Caco-2 (cell line): ENCODE measurements at regions not wholly inside any gene's neighbourhood (a gene's known extent, or its start where the extent isn't known, plus 50 kb on each side); places are given as distances from the start of the nearest gene placed in this dataset.

Experiments used
- BruUV-seq: library from RNA; stranded (reverse); fragments of 400-500 nt; replicated peaks from 2 replicates; lab custom pipeline; 2021; lab: Mats Ljungman, UMichigan
- CTCF ChIA-PET: fragments of 300-600 bp; sonication (Branson Sonifier 250); formaldehyde crosslinking; loops from one replicate; lab custom pipeline; 2022; ENCODE audit warnings: antibody characterized with exemption; lab: Charles Lee
- POLR2A ChIA-PET: fragments of 300-600 bp; sonication (Branson Sonifier 250); formaldehyde crosslinking; loops from one replicate; lab custom pipeline; 2022; ENCODE audit warnings: antibody characterized with exemption; lab: Charles Lee
- DNase-seq, 2 experiments: peaks; one replicate each; pipeline versions ENCODE4 v3.0.0 to v3.0.0-alpha.2; 2020 to 2022
- H3K27me3 ChIP-seq: replicated peaks from 2 replicates; pipeline ENCODE4 v1.6.0; 2011; ENCODE audit warnings: low read length; ENCODE audit not compliant: control insufficient read depth, insufficient read depth
- H3K36me3 ChIP-seq: 2 replicates; pipeline ENCODE4 v1.5.1; 2011; ENCODE audit warnings: low read length; ENCODE audit not compliant: control insufficient read depth, insufficient read depth
- H3K4me1 ChIP-seq: fragments of 250-450 bp; sonication (Bioruptor Pico); 2 replicates; pipeline ENCODE4 v1.5.1; 2020; ENCODE audit warnings: mild to moderate bottlenecking
- H3K4me3 ChIP-seq: 2 replicates; pipeline ENCODE4 v1.5.1; 2011; ENCODE audit warnings: low read depth, mild to moderate bottlenecking, control low read depth, low read length
- H3K9me3 ChIP-seq: fragments of 250-450 bp; sonication (Bioruptor Pico); 2 replicates; pipeline ENCODE4 v1.5.1; 2020; ENCODE audit warnings: mild to moderate bottlenecking, moderate library complexity
- H3K27ac Mint-ChIP-seq: one replicate; pipeline ENCODE4 v1.8.0; 2022; ENCODE audit warnings: mixed read lengths; ENCODE audit not compliant: unreplicated experiment
- H3K27me3 Mint-ChIP-seq: one replicate; pipeline ENCODE4 v1.8.0; 2022; ENCODE audit warnings: mixed read lengths; ENCODE audit not compliant: insufficient read depth, unreplicated experiment
- H3K36me3 Mint-ChIP-seq: one replicate; pipeline ENCODE4 v1.8.0; 2022; ENCODE audit warnings: mild to moderate bottlenecking, mixed read lengths; ENCODE audit not compliant: insufficient read depth, unreplicated experiment
- H3K4me1 Mint-ChIP-seq: one replicate; pipeline ENCODE4 v1.8.0; 2022; ENCODE audit warnings: low read depth, mixed read lengths; ENCODE audit not compliant: unreplicated experiment
- H3K4me3 Mint-ChIP-seq: one replicate; pipeline ENCODE4 v1.8.0; 2022; ENCODE audit warnings: mild to moderate bottlenecking, moderate library complexity, mixed read lengths; ENCODE audit not compliant: unreplicated experiment
- H3K9me3 Mint-ChIP-seq: one replicate; pipeline ENCODE4 v1.8.0; 2022; ENCODE audit warnings: mixed read lengths; ENCODE audit not compliant: unreplicated experiment
- intact Hi-C: fragments of 100-400 bp; cut with micrococcal nuclease; formaldehyde crosslinking; loops from one replicate; pipeline ENCODE4 v1.10.0; 2022; ENCODE audit not compliant: unreplicated experiment
- TF ChIP-seq, protein P1 (sequence below), 2 experiments: fragments of 200-600 bp in 1 of 2; IDR thresholded peaks; 1 replicate in 1 of 2; 2 replicates in 1 of 2; pipeline versions ENCODE4 v1.5.1 to v1.8.0; 2011 to 2022; ENCODE audit warnings: antibody characterized with exemption in 1 of 2, control low read depth in 1 of 2, inconsistent platforms in 1 of 2, low read depth in 1 of 2, low read length in 1 of 2, mild to moderate bottlenecking in 1 of 2, moderate library complexity in 1 of 2; ENCODE audit not compliant: insufficient read depth in 1 of 2, severe bottlenecking in 1 of 2, unreplicated experiment in 1 of 2

DNA sequence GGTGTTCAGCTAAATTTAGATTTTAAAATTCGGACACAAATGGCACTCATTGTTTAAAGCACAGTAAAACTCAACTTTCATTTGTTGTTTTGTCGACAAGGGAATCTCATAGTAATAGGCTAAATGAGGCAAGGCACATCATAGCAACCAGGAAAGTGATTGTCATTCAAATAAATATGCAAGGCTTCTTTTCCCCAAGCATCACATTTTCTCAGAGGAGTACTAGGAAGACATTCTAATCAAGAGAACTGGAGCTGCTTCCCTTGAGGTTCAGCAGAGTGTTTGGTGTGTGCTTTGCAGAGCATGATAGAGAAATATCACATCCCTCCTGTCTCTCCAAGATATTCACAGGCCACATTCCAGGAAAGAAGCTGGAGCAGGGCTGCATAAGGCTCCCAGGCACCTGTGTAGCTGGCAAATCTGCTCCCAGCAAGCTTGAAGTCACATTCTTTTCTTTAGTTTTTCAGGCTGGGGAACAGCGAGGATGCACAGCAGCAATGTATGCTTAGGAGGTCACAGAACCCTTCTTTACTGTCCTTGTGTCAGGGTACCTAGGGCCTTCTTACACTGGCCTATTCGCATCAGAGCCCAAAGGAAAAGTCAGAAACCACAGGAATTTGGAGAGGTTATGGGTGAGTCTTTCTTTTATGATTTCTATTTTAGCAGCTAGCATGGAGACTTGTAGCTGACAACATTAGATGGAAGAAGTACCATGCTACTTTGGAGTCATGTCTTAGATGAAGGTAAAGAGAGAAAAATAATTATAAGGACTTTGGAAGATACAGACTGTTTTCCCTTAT, 95.9 kb upstream of the HDAC9 start:
- Histone ChIP-seq H3K4me1 (no peaks in the 10 kb centered on the region), H3K9me3 (no peaks in the 10 kb centered on the region), H3K4me3 (no peak overlapping the region), H3K27me3 (no peaks in the 10 kb centered on the region), H3K36me3 (no peaks in the 10 kb centered on the region)
- ChIA-PET POLR2A (no interaction called here), CTCF (no interaction called here)
- Mint-ChIP-seq H3K4me3 (no peak overlapping the region), H3K4me1 (no peaks in the 10 kb centered on the region), H3K27ac (no peak overlapping the region), H3K36me3 (no peaks in the 10 kb centered on the region), H3K9me3 (no peaks in the 10 kb centered on the region), H3K27me3 (peaks cover 12% of the 10 kb centered on the region)
- TF ChIP-seq, protein P1, sequence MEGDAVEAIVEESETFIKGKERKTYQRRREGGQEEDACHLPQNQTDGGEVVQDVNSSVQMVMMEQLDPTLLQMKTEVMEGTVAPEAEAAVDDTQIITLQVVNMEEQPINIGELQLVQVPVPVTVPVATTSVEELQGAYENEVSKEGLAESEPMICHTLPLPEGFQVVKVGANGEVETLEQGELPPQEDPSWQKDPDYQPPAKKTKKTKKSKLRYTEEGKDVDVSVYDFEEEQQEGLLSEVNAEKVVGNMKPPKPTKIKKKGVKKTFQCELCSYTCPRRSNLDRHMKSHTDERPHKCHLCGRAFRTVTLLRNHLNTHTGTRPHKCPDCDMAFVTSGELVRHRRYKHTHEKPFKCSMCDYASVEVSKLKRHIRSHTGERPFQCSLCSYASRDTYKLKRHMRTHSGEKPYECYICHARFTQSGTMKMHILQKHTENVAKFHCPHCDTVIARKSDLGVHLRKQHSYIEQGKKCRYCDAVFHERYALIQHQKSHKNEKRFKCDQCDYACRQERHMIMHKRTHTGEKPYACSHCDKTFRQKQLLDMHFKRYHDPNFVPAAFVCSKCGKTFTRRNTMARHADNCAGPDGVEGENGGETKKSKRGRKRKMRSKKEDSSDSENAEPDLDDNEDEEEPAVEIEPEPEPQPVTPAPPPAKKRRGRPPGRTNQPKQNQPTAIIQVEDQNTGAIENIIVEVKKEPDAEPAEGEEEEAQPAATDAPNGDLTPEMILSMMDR (IDR thresholded peaks at IDR 0.05; ENCODE audit: insufficient read depth in 1 of 2, low read depth in 1 of 2, low read length in 1 of 2, severe bottlenecking in 1 of 2, unreplicated experiment in 1 of 2) = no peak
- BruUV-seq = no TSS peak
- intact Hi-C loops = no loop called here
- no peak for DNase-seq

DNA sequence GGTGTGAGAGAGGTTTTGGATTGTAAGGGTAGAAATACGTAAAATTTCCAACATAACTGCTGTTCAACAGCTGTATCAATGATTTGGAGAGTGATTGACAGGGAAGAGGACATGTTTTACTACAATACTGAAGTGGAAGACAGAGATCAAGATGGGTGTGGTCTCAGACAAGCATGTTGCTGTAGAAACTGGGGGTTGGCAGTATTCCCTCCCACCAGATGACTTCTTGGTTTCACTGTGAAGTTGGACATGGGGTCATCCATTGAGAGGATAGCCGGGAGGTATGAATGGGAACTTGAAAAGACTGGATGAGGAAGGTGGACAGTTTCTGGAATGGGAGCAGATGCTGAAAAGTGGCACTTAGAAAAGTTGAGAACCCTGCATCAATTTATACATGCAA, 95.3 kb upstream of the HDAC9 start:
- CTCF ChIA-PET = no interaction called here

DNA sequence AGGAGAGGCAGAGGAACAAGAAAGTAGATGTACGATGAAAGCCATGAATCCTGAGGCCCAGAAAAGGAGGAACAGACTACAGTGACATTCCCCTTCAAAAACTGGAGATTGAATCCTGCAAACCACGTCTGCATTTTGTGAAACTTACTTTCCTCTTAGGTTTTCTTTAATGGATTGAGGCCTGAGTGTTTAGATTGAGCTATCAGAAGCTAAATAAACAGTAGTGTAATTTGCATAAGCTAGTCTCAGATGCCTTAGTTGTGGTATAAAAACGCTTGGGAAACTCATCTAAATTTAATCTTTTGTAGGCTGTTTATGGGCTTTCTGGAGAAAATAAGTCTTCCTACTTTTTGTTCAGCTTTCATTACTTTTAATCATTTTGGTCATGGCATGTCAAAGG, 94.8 kb upstream of the HDAC9 start:
- H3K27ac Mint-ChIP-seq = no peak overlapping the region
- H3K4me1 Mint-ChIP-seq = no peaks in the 10 kb centered on the region
- no peaks in the 10 kb centered on the region for H3K4me1 ChIP-seq
- ChIA-PET POLR2A (no interaction called here), CTCF (no interaction called here)
- H3K4me3 Mint-ChIP-seq = no peak overlapping the region
- H3K9me3 Mint-ChIP-seq = no peaks in the 10 kb centered on the region
- no TSS peak for BruUV-seq
- H3K27me3 ChIP-seq = no peaks in the 10 kb centered on the region
- no peak overlapping the region for H3K4me3 ChIP-seq
- H3K9me3 ChIP-seq = no peaks in the 10 kb centered on the region
- no peak for DNase-seq
- H3K27me3 Mint-ChIP-seq = peaks cover 12% of the 10 kb centered on the region
- intact Hi-C loops = no loop called here
- no peaks in the 10 kb centered on the region for H3K36me3 Mint-ChIP-seq
- no peaks in the 10 kb centered on the region for H3K36me3 ChIP-seq
- TF ChIP-seq, protein P1 (IDR thresholded peaks at IDR 0.05; ENCODE audit: insufficient read depth in 1 of 2, low read depth in 1 of 2, low read length in 1 of 2, severe bottlenecking in 1 of 2, unreplicated experiment in 1 of 2) = no peak

More for the DNA sequence above, 95.3 kb upstream of the HDAC9 start:
- peaks cover 12% of the 10 kb centered on the region for H3K27me3 Mint-ChIP-seq
- no peaks in the 10 kb centered on the region for H3K36me3 Mint-ChIP-seq
- Histone ChIP-seq H3K4me1 (no peaks in the 10 kb centered on the region), H3K9me3 (no peaks in the 10 kb centered on the region), H3K27me3 (no peaks in the 10 kb centered on the region), H3K36me3 (no peaks in the 10 kb centered on the region), H3K4me3 (no peak overlapping the region)
- no peak overlapping the region for H3K4me3 Mint-ChIP-seq
- no TSS peak for BruUV-seq
- no peak overlapping the region for H3K27ac Mint-ChIP-seq
- POLR2A ChIA-PET = no interaction called here
- no peaks in the 10 kb centered on the region for H3K4me1 Mint-ChIP-seq
- TF ChIP-seq, protein P1 (IDR thresholded peaks at IDR 0.05; ENCODE audit: insufficient read depth in 1 of 2, low read depth in 1 of 2, low read length in 1 of 2, severe bottlenecking in 1 of 2, unreplicated experiment in 1 of 2) = no peak
- no peaks in the 10 kb centered on the region for H3K9me3 Mint-ChIP-seq
- intact Hi-C loops = no loop called here
- no peak for DNase-seq
